Mucosa of descending colon (tissue), 3 donors: ENCODE measurements at regions not wholly inside any gene's neighbourhood (a gene's known extent, or its start where the extent isn't known, plus 50 kb on each side); places are given as distances from the start of the nearest gene placed in this dataset.
"Not testable (repeated sequence)": the region's sequence is repeated elsewhere in the genome, so short reads cannot be mapped to it uniquely, and the experiment has no call there.

Experiments used
- ATAC-seq: fragments of 200-7000 bp; cut with Tn5 transposase; one replicate; pipeline ENCODE4 v1.9.1; 2020; ENCODE audit warnings: mild to moderate bottlenecking, moderate library complexity
- DNase-seq, 3 donors: peaks; one replicate each; pipeline ENCODE4 v3.0.0-alpha.2; 2020
- H3K36me3 ChIP-seq: fragments of 200-600 bp; one replicate; pipeline ENCODE4 v1.8.0; 2021; ENCODE audit warnings: low read depth, mild to moderate bottlenecking
- H3K4me1 ChIP-seq: fragments of 200-600 bp; one replicate; pipeline ENCODE4 v1.8.0; 2021; ENCODE audit warnings: low read depth, mild to moderate bottlenecking
- H3K4me3 ChIP-seq: fragments of 200-600 bp; one replicate; pipeline ENCODE4 v1.8.0; 2021; ENCODE audit warnings: mild to moderate bottlenecking
- H3K9me3 ChIP-seq: fragments of 200-600 bp; one replicate; pipeline ENCODE4 v1.8.0; 2021; ENCODE audit warnings: mild to moderate bottlenecking
- CTCF ChIP-seq: fragments of 200-600 bp; IDR thresholded peaks from one replicate; pipeline ENCODE4 v1.8.0; 2022; ENCODE audit warnings: antibody characterized with exemption, mild to moderate bottlenecking
- intact Hi-C, 2 donors: fragments of 100-400 bp; cut with DNase I in 1 of 2; cut with micrococcal nuclease in 1 of 2; formaldehyde crosslinking; loops; one replicate each; pipeline versions ENCODE4 v1.11.0 to v1.11.1; 2022; cut with DNase I, micrococcal nuclease
- donor health status: DM: no; HTN: no; CAD: no; lungs with moderate emphysema.
- donor health status: DM: no; HTN: no; CAD: no.
- donor health status: DM: no; HTN: yes; CAD: no.

- DNase-seq (no peak), ATAC-seq (no peak)
- H3K4me1 ChIP-seq = no peaks in the 10 kb centered on the region
- intact Hi-C loops = no loop called here
- no peaks in the 10 kb centered on the region for H3K9me3 ChIP-seq
- H3K36me3 ChIP-seq = no peaks in the 10 kb centered on the region
- H3K4me3 ChIP-seq = no peak overlapping the region
- no peak for TF ChIP-seq CTCF
These were observed 53.2 kb upstream of the SH3BP4 start for GRCh38 chr2:234898534-234899053.

- H3K9me3 ChIP-seq, intact Hi-C loops, ATAC-seq, H3K36me3 ChIP-seq, H3K4me1 ChIP-seq, H3K4me3 ChIP-seq: not testable (repeated sequence)
- peak in 1 of 3 donors; percentile 52 for DNase-seq
These were observed 63.4 kb upstream of the SH3BP4 start for GRCh38 chr2:234888442-234888841.

GRCh38 chr2:234887195-234887594, 64.6 kb upstream of the SH3BP4 start:
- Histone ChIP-seq H3K4me3 (no peak overlapping the region), H3K9me3 (no peaks in the 10 kb centered on the region), H3K36me3 (no peaks in the 10 kb centered on the region), H3K4me1 (no peaks in the 10 kb centered on the region)
- ATAC-seq (no peak), DNase-seq (no peak)
- TF ChIP-seq CTCF = no peak
- intact Hi-C loops = no loop called here

- H3K36me3 ChIP-seq = no peaks in the 10 kb centered on the region
- no peak for TF ChIP-seq CTCF
- peaks cover 4% of the 10 kb centered on the region for H3K4me1 ChIP-seq
- no peaks in the 10 kb centered on the region for H3K9me3 ChIP-seq
- no peak for ATAC-seq
- H3K4me3 ChIP-seq = no peak overlapping the region
- DNase-seq = no peak
- intact Hi-C loops = no loop called here
These were observed 65.9 kb upstream of the SH3BP4 start for GRCh38 chr2:234885886-234886285.

- Histone ChIP-seq H3K36me3 (no peaks in the 10 kb centered on the region), H3K4me3 (no peak overlapping the region), H3K9me3 (no peaks in the 10 kb centered on the region), H3K4me1 (peaks cover 4% of the 10 kb centered on the region)
- no peak for TF ChIP-seq CTCF
- DNase-seq (no peak), ATAC-seq (no peak)
- intact Hi-C loops = no loop called here
These were observed 66.7 kb upstream of the SH3BP4 start for GRCh38 chr2:234885118-234885517.

- H3K9me3 ChIP-seq = no peaks in the 10 kb centered on the region
- ATAC-seq (no peak), DNase-seq (no peak)
- intact Hi-C loops = no loop called here
- no peak overlapping the region for H3K4me3 ChIP-seq
- TF ChIP-seq CTCF = no peak
- H3K36me3 ChIP-seq = no peaks in the 10 kb centered on the region
- H3K4me1 ChIP-seq = peaks cover 4% of the 10 kb centered on the region
These were observed 67.2 kb upstream of the SH3BP4 start for GRCh38 chr2:234884591-234884990.
